Memory B cell (primary cell): ENCODE measurements at regions not wholly inside any gene's neighbourhood (a gene's known extent, or its start where the extent isn't known, plus 50 kb on each side); places are given as distances from the start of the nearest gene placed in this dataset.
"Not testable (repeated sequence)": the region's sequence is repeated elsewhere in the genome, so short reads cannot be mapped to it uniquely, and the experiment has no call there.

Experiments
- ATAC-seq: fragments of 150-1000 bp; cut with Tn5 transposase; 2 replicates; pipeline ENCODE4 v1.10.0; 2021; ENCODE audit warnings: low read depth, mild to moderate bottlenecking, moderate library complexity
- DNase-seq, 2 donors: peaks; one replicate each; pipeline ENCODE4 v3.0.0; 2022; ENCODE audit warnings: low spot score in 2 of 2
- H3K27ac Mint-ChIP-seq: one replicate; pipeline ENCODE4 v1.8.0; 2022; ENCODE audit warnings: mild to moderate bottlenecking, moderate library complexity, mixed read lengths
- H3K27me3 Mint-ChIP-seq: one replicate; pipeline ENCODE4 v1.8.0; 2022; ENCODE audit warnings: mixed read lengths
- H3K36me3 Mint-ChIP-seq: one replicate; pipeline ENCODE4 v1.8.0; 2022; ENCODE audit warnings: mild to moderate bottlenecking, mixed read lengths
- H3K4me1 Mint-ChIP-seq: one replicate; pipeline ENCODE4 v1.8.0; 2022; ENCODE audit warnings: mixed read lengths
- H3K4me3 Mint-ChIP-seq: one replicate; pipeline ENCODE4 v1.8.0; 2022; ENCODE audit warnings: mild to moderate bottlenecking, moderate library complexity, mixed read lengths
- H3K9me3 Mint-ChIP-seq: one replicate; pipeline ENCODE4 v1.8.0; 2022; ENCODE audit warnings: mixed read lengths

DNA sequence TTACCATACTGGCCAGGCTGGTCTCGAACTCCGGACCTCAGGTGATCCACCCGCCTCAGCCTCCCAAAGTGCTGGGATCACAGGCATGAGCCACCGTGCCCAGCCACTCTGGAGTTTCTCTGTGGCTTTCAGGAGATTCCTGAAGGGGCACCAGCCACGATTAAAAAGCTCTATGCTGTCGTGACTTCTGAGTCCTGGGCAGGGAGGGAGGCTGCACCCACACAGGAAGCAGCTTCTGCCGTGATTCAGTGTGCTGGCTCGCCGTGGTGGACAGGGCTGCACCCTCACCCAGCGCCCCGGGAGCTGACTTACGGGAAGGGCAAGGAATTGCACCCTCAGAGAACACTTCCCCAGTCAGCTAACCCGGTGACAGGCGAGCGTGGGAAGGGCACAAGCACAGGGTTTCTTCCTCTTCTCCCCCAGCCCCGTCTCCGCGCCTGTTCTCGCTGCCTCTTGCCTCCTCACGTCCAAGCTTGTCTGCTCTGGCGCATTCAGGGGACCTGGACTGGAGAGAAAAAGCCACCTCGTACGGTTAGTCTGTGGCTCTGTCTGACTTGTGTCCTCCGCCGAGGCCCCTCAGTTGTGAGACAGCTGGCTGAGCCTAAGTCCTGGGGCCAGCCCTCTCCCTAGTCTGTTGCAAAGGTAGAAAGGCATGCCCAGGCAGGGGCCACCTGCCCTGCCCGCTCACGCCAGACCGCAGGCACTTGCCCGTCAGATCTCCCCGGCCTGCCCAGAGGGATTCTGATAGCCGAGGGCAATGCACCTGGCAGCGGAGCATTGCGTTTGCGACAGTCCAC, 145.0 kb downstream of the SEC14L1 start:
- peaks cover 12% of the 10 kb centered on the region for H3K4me1 Mint-ChIP-seq
- no peak for DNase-seq
- peak overlapping the region; percentile 8 for H3K4me3 Mint-ChIP-seq
- H3K36me3 Mint-ChIP-seq, result no peaks in the 10 kb centered on the region
- ATAC-seq, result no peak
- H3K27ac Mint-ChIP-seq, result no peak overlapping the region
- peaks cover 9% of the 10 kb centered on the region for H3K27me3 Mint-ChIP-seq
- no peaks in the 10 kb centered on the region for H3K9me3 Mint-ChIP-seq

DNA sequence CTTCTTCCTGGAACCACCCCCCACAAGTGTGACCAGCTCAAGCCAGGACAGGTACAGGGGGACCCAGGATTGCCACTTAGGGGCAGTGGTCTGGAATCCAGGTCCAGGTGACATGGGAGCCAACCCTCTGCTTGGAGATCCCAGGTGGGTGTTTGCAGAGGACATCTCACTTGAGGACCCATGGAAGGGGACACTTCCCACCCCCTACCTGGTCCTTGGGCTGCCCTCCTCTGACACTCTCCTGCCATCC, 145.5 kb downstream of the SEC14L1 start:
- no peak for ATAC-seq

GRCh38 chr17:77286641-77287431, 146.1 kb downstream of the SEC14L1 start:
- Mint-ChIP-seq H3K4me1 (peaks cover 9% of the 10 kb centered on the region), H3K27me3 (peaks cover 9% of the 10 kb centered on the region), H3K36me3 (no peaks in the 10 kb centered on the region), H3K27ac (no peak overlapping the region), H3K9me3 (no peaks in the 10 kb centered on the region), H3K4me3 (no peak overlapping the region)
- no peak for DNase-seq
- no peak for ATAC-seq

More for the DNA sequence above, 145.5 kb downstream of the SEC14L1 start:
- Mint-ChIP-seq H3K4me3 (no peak overlapping the region), H3K9me3 (no peaks in the 10 kb centered on the region), H3K36me3 (no peaks in the 10 kb centered on the region), H3K27me3 (peaks cover 9% of the 10 kb centered on the region), H3K4me1 (peaks cover 12% of the 10 kb centered on the region), H3K27ac (no peak overlapping the region)
- no peak for DNase-seq

GRCh38 chr17:77287432-77288068, 146.8 kb downstream of the SEC14L1 start:
- H3K27me3 Mint-ChIP-seq, result peaks cover 7% of the 10 kb centered on the region
- H3K36me3 Mint-ChIP-seq, result peaks cover 2% of the 10 kb centered on the region
- no peak overlapping the region for H3K4me3 Mint-ChIP-seq
- peaks cover 5% of the 10 kb centered on the region for H3K4me1 Mint-ChIP-seq
- no peak overlapping the region for H3K27ac Mint-ChIP-seq
- no peaks in the 10 kb centered on the region for H3K9me3 Mint-ChIP-seq
- DNase-seq (no peak), ATAC-seq (no peak)

DNA sequence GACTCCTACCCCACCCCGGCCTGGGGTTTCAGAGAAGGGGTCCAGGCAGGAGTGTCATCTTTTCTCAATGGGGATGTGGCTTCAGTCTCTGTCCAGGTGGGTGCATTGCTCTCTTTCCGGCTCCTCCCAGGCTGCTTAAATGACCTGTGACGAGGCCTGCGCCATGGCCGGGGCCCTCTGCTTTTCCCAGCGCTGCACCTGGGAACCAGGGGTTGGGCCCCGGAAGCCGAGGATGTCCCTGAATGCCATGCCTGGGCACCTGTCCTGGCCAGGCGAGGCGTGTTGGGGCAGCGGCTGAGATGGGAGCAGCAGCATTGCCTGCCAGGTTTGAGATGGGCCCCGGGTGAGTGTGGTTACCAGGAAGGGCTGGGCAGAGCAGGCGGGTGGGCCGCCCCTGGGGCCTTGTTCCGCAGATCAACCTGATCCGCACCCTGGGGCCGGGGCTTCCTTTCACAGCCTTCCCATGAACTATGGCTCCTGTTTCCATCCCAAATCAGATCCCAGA, 147.4 kb downstream of the SEC14L1 start:
- ATAC-seq (no peak), DNase-seq (no peak)
- Mint-ChIP-seq H3K36me3 (peaks cover 2% of the 10 kb centered on the region), H3K9me3 (no peaks in the 10 kb centered on the region), H3K4me3 (no peak overlapping the region), H3K27ac (no peak overlapping the region), H3K27me3 (peaks cover 7% of the 10 kb centered on the region), H3K4me1 (peaks cover 5% of the 10 kb centered on the region)

- H3K4me3 Mint-ChIP-seq, H3K9me3 Mint-ChIP-seq, DNase-seq, H3K36me3 Mint-ChIP-seq, H3K4me1 Mint-ChIP-seq, ATAC-seq, H3K27ac Mint-ChIP-seq, H3K27me3 Mint-ChIP-seq: not testable (repeated sequence)
Observed at GRCh38 chr17:77290759-77291558, 150.2 kb downstream of the SEC14L1 start.

DNA sequence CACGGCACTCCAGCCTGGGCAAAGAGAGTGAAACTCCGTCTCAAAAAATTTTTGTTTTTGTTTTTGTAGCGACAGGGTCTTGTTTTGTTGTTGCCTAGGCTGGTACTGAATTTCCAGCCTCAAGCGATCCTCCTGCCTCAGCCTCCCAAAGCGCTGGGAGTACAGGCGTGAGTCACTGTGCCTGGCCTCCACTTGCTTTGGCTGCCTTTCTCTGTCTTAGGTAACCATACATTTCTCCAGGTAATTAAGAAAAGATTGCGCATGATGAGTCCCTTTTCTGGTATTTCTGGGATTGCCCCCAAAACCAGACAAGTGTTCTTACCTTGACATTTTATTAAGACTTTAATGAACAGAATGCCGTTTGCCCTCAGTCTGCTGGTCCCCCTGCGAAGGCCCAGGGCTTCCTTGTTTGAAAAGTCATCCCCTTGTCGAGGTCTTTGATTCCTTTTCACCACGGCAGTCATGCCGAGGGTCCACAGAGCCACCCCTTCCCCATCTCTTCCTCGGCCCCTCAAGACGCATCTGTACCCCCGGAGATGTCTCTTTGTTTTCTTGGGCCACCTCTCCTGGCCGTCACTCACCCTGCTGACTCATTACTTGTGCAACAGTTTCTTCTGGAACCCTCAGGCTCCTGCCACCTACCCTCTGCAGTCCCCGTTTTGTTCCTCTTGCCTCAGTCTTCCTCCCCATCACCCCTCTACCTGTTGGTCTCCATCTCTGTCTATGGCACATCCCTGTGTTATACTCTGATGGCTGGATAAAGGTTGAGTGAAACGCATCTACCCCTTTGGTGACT, 151.0 kb downstream of the SEC14L1 start:
- ATAC-seq (no peak), DNase-seq (no peak)
- Mint-ChIP-seq H3K27ac (no peak overlapping the region), H3K27me3 (peaks cover 3% of the 10 kb centered on the region), H3K4me3 (no peak overlapping the region), H3K36me3 (peaks cover 2% of the 10 kb centered on the region), H3K4me1 (peaks cover 4% of the 10 kb centered on the region), H3K9me3 (no peaks in the 10 kb centered on the region)

- peaks cover 3% of the 10 kb centered on the region for H3K27me3 Mint-ChIP-seq
- H3K9me3 Mint-ChIP-seq, result no peaks in the 10 kb centered on the region
- no peak for DNase-seq
- H3K36me3 Mint-ChIP-seq, result peaks cover 2% of the 10 kb centered on the region
- H3K27ac Mint-ChIP-seq, result no peak overlapping the region
- no peak for ATAC-seq
- no peak overlapping the region for H3K4me3 Mint-ChIP-seq
- peaks cover 4% of the 10 kb centered on the region for H3K4me1 Mint-ChIP-seq
Observed at GRCh38 chr17:77294761-77295160, 154.0 kb downstream of the SEC14L1 start.

- Mint-ChIP-seq H3K27ac (no peak overlapping the region), H3K4me3 (no peak overlapping the region), H3K4me1 (peaks cover 4% of the 10 kb centered on the region), H3K27me3 (peaks cover 3% of the 10 kb centered on the region), H3K36me3 (peaks cover 2% of the 10 kb centered on the region), H3K9me3 (no peaks in the 10 kb centered on the region)
- ATAC-seq (no peak), DNase-seq (no peak)
Observed at GRCh38 chr17:77295241-77295853, 154.6 kb downstream of the SEC14L1 start.

- ATAC-seq (no peak), DNase-seq (no peak)
- Mint-ChIP-seq H3K9me3 (no peaks in the 10 kb centered on the region), H3K27ac (no peak overlapping the region), H3K4me3 (no peak overlapping the region), H3K4me1 (peaks cover 4% of the 10 kb centered on the region), H3K27me3 (peaks cover 3% of the 10 kb centered on the region), H3K36me3 (peaks cover 2% of the 10 kb centered on the region)
Observed at GRCh38 chr17:77296769-77297409, 156.1 kb downstream of the SEC14L1 start.

DNA sequence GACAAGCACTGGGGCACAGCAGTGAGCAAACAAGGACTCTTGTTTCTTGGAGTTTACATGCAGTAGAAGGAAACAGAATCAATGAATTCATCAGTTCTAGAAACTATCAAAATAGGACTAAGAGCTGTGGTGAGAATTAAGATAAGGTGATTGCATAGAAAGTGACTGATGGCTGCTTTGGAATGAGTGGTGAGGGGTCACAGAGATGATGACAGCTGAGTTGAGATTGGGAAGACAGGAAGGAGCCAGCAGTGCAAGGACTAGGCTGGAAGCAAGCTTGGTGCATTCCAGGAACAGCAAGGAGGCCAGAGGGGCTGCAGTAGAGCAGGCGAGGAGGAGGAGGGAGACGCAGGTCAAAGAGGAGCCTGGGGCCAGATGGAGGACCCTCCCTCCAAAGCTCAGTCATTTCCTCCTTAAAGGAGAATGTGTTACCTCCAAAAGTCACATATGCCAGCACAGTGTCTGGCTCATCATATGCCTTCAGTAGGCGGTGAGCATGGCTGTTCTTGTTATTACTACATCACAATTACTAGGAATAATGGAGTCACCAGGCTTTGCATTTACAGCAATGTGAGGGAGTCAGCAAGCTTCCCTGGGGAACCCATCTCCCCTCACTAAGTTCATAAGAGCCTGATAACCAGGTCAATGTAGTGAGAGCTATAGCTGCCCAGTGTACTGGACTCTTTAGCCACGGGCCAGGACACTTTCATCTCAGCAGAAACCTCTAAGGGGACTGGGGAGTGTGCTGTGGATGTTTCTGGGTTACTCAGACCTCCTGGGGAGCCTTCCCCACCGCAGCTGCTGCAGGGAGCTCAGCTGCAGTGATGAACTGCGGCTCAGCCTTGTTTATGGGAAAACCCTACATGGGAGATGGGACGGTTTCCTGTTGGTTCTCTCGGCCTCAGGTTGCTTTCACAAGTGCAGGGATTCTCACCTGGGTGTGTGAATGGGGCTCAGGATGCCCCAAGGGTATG, 157.2 kb downstream of the SEC14L1 start:
- Mint-ChIP-seq H3K9me3 (no peaks in the 10 kb centered on the region), H3K27me3 (peaks cover 3% of the 10 kb centered on the region), H3K36me3 (no peaks in the 10 kb centered on the region), H3K4me3 (no peak overlapping the region), H3K4me1 (peaks cover 4% of the 10 kb centered on the region), H3K27ac (no peak overlapping the region)
- no peak for DNase-seq
- no peak for ATAC-seq

- DNase-seq (no peak), ATAC-seq (no peak)
- peaks cover 4% of the 10 kb centered on the region for H3K4me1 Mint-ChIP-seq
- H3K27ac Mint-ChIP-seq, result no peak overlapping the region
- H3K9me3 Mint-ChIP-seq, result no peaks in the 10 kb centered on the region
- H3K36me3 Mint-ChIP-seq, result no peaks in the 10 kb centered on the region
- H3K27me3 Mint-ChIP-seq, result peaks cover 3% of the 10 kb centered on the region
- H3K4me3 Mint-ChIP-seq, result no peak overlapping the region
Observed at GRCh38 chr17:77298811-77299210, 158.0 kb downstream of the SEC14L1 start.
